Activated CD8-positive, alpha-beta T cell treated with anti-CD3 and anti-CD28 coated beads for 36 hours (primary cell): ENCODE measurements at regions not wholly inside any gene's neighbourhood (a gene's known extent, or its start where the extent isn't known, plus 50 kb on each side); places are given as distances from the start of the nearest gene placed in this dataset.

Experiments used
- ATAC-seq: fragments of 200-7000 bp; cut with Tn5 transposase; one replicate; pipeline ENCODE4 v1.10.0; 2021; ENCODE audit warnings: mild to moderate bottlenecking, moderate library complexity
- CTCF ChIA-PET: fragments of 350-600 bp; sonication (Branson Sonifier 250); formaldehyde crosslinking; loops from one replicate; lab custom pipeline; 2021; ENCODE audit warnings: antibody characterized with exemption; lab: Charles Lee
- POLR2A ChIA-PET: fragments of 350-600 bp; sonication (Branson Sonifier 250); formaldehyde crosslinking; loops from one replicate; lab custom pipeline; 2021; ENCODE audit warnings: antibody characterized with exemption; lab: Charles Lee
- DNase-seq: peaks from one replicate; pipeline ENCODE4 v3.0.0-alpha.2; 2020
- H3K27ac Mint-ChIP-seq: one replicate; pipeline ENCODE4 v1.8.0; 2021; ENCODE audit warnings: mild to moderate bottlenecking, mixed read lengths
- H3K27me3 Mint-ChIP-seq: one replicate; pipeline ENCODE4 v1.8.0; 2021; ENCODE audit warnings: mixed read lengths
- H3K36me3 Mint-ChIP-seq: one replicate; pipeline ENCODE4 v1.8.0; 2021; ENCODE audit warnings: low read depth, mixed read lengths
- H3K4me1 Mint-ChIP-seq: one replicate; pipeline ENCODE4 v1.8.0; 2021; ENCODE audit warnings: low read depth, mixed read lengths
- H3K4me3 Mint-ChIP-seq: one replicate; pipeline ENCODE4 v1.8.0; 2021; ENCODE audit warnings: mild to moderate bottlenecking, moderate library complexity, mixed read lengths
- H3K9me3 Mint-ChIP-seq: one replicate; pipeline ENCODE4 v1.8.0; 2021; ENCODE audit warnings: mixed read lengths
- CTCF ChIP-seq: fragments of 200-600 bp; IDR thresholded peaks from one replicate; pipeline ENCODE4 v1.8.0; 2022; ENCODE audit warnings: antibody characterized with exemption, mild to moderate bottlenecking
- intact Hi-C: fragments of 100-400 bp; cut with micrococcal nuclease; formaldehyde crosslinking; loops from one replicate; pipeline ENCODE4 v1.10.0; 2022

GRCh38 chr1:81071072-81071858 is 729.5 kb upstream of the ADGRL2 start:
- H3K36me3 Mint-ChIP-seq, result no peaks in the 10 kb centered on the region
- TF ChIP-seq CTCF, result no peak
- H3K27me3 Mint-ChIP-seq, result no peaks in the 10 kb centered on the region
- intact Hi-C loops, result no loop called here
- H3K4me3 Mint-ChIP-seq, result no peak overlapping the region
- ChIA-PET POLR2A (no interaction called here), CTCF (no interaction called here)
- no peak overlapping the region for H3K27ac Mint-ChIP-seq
- no peak for ATAC-seq
- DNase-seq, result no peak
- no peaks in the 10 kb centered on the region for H3K4me1 Mint-ChIP-seq
- H3K9me3 Mint-ChIP-seq, result peaks cover 9% of the 10 kb centered on the region

- H3K4me3 Mint-ChIP-seq, result no peak overlapping the region
- H3K27ac Mint-ChIP-seq, result no peak overlapping the region
- ChIA-PET CTCF (no interaction called here), POLR2A (no interaction called here)
- H3K36me3 Mint-ChIP-seq, result no peaks in the 10 kb centered on the region
- intact Hi-C loops, result no loop called here
- no peaks in the 10 kb centered on the region for H3K27me3 Mint-ChIP-seq
- H3K9me3 Mint-ChIP-seq, result peaks cover 3% of the 10 kb centered on the region
- no peak for TF ChIP-seq CTCF
- no peak for ATAC-seq
- no peaks in the 10 kb centered on the region for H3K4me1 Mint-ChIP-seq
- DNase-seq, result no peak
These were observed 730.9 kb upstream of the ADGRL2 start for GRCh38 chr1:81069856-81070255.

GRCh38 chr1:81068726-81069125 is 732.0 kb upstream of the ADGRL2 start:
- no peaks in the 10 kb centered on the region for H3K36me3 Mint-ChIP-seq
- no peak for ATAC-seq
- no peak for TF ChIP-seq CTCF
- no peak for DNase-seq
- ChIA-PET POLR2A (no interaction called here), CTCF (no interaction called here)
- intact Hi-C loops, result no loop called here
- H3K4me1 Mint-ChIP-seq, result no peaks in the 10 kb centered on the region
- H3K27ac Mint-ChIP-seq, result no peak overlapping the region
- H3K4me3 Mint-ChIP-seq, result no peak overlapping the region
- peaks cover 3% of the 10 kb centered on the region for H3K9me3 Mint-ChIP-seq
- H3K27me3 Mint-ChIP-seq, result no peaks in the 10 kb centered on the region

GRCh38 chr1:81053826-81054225 is 746.9 kb upstream of the ADGRL2 start:
- DNase-seq (no peak), ATAC-seq (no peak)
- no peaks in the 10 kb centered on the region for H3K9me3 Mint-ChIP-seq
- no peak for TF ChIP-seq CTCF
- no peaks in the 10 kb centered on the region for H3K36me3 Mint-ChIP-seq
- CTCF ChIA-PET, result no interaction called here
- no peaks in the 10 kb centered on the region for H3K4me1 Mint-ChIP-seq
- no peaks in the 10 kb centered on the region for H3K27me3 Mint-ChIP-seq
- no peak overlapping the region for H3K27ac Mint-ChIP-seq
- H3K4me3 Mint-ChIP-seq, result no peak overlapping the region
- POLR2A ChIA-PET, result no interaction called here
- intact Hi-C loops, result no loop called here

- Mint-ChIP-seq H3K27ac (no peak overlapping the region), H3K4me3 (no peak overlapping the region), H3K4me1 (no peaks in the 10 kb centered on the region), H3K36me3 (no peaks in the 10 kb centered on the region), H3K27me3 (no peaks in the 10 kb centered on the region), H3K9me3 (no peaks in the 10 kb centered on the region)
- ATAC-seq (no peak), DNase-seq (no peak)
- intact Hi-C loops, result no loop called here
- no peak for TF ChIP-seq CTCF
- ChIA-PET CTCF (no interaction called here), POLR2A (interaction anchor here (0.6 kb wide), 1 partner anchor 1370 kb away, joined by 3 read pairs; no protein-coding TSS in a partner anchor)
These were observed 748.6 kb upstream of the ADGRL2 start for GRCh38 chr1:81052162-81052561.
